Tongue (tissue), 1 donor: ENCODE measurements at regions not wholly inside any gene's neighbourhood (a gene's known extent, or its start where the extent isn't known, plus 50 kb on each side); places are given as distances from the start of the nearest gene placed in this dataset.
A peak's percentile ranks its signal among the peaks of the same experiment; 100 is the strongest.

Experiments used
- DNase-seq: peaks from one replicate; pipeline ENCODE4 v3.0.0-alpha.2; 2015

DNA sequence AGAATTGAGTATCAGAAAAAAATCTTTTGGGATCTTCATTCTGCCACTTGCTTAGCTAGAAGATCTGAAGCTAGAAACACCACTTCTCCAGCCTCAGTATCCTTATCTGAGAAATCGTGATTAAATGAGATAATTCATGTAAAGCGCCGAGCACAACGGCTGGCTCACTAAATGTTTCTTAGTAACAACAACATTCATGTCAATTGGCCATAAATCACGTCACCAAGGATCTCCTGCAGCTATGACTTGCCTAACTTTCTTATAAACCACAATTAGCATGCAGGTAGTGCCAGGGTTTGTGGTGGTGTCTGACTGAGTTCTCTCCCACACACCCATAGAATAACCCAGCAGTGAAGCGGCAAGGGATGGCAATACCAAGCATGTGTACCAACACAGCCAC lies 501.3 kb downstream of the EFNB2 start:
- DNase-seq = no peak

DNA sequence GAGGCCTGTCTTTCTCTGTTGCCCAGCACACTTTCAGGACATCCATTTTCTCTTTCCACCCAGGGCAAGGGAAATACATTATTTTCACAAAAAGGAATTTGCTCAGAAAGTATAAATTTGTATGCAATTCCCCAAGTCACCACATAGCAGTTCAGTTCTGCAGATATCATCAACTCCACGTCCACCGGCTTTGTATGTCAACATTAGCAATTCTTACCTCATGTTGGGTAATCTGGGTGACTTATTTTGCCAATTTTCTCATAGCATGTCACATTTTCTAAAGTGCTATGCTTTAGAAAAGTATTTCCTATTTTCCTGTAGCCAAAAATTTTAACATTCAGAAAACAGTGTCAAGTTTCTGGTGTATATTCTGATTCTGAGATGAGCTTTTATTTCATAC lies 501.8 kb downstream of the EFNB2 start:
- peak; percentile 53 for DNase-seq

GRCh38 chr13:106032441-106032840 lies 503.0 kb downstream of the EFNB2 start:
- no peak for DNase-seq

DNA sequence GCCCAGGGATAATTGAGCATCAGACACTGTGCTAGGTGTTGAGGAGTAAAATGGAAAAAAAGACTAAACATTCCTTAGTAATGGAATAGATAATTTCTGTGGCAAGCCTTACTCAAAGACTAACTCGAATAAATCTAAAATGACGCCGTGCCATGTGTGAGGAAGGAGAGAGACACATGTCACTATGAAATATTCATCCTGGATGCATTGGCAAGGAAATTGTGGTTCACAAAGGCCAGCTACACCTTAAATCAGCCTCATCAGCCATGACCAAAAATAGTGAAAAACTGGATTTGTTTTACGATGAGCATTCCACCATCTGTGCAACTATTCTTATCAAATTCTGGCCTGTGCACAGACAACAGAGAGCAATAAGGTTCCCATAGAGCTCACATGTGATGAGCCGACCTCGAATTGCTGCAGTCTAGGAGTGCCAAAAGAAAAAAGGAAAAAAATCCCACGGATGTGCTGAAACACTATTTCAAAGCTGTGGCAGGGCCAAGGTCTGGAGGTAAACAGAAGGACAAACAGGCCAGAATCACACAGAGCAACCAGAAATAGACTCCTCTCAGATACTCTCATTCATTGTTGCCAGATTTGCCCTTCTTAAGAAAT lies 505.7 kb downstream of the EFNB2 start:
- DNase-seq = no peak

GRCh38 chr13:106028911-106029310 lies 506.6 kb downstream of the EFNB2 start:
- DNase-seq = no peak

- no peak for DNase-seq
Measured at GRCh38 chr13:106011600-106011999, 523.9 kb downstream of the EFNB2 start.

DNA sequence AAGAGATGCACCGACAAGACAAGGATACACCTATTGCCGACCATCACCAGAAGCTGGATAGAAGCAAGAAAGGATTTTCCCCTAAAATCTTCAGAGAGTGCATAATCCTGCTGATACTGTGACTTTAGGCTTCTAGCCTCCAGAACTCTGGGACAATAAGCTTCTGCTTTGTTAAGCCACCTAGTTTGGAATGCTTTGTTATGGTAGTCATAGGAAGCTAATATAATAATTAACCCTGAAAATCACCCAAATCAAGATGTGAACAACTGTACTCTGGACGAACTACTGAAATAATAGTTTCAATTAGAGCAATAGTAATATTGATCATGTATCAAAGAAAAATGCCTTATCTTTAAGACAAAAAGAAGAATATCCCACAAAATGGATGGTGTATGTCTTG lies 524.6 kb downstream of the EFNB2 start:
- DNase-seq = no peak

GRCh38 chr13:106008540-106008939 lies 526.9 kb downstream of the EFNB2 start:
- DNase-seq = no peak

DNA sequence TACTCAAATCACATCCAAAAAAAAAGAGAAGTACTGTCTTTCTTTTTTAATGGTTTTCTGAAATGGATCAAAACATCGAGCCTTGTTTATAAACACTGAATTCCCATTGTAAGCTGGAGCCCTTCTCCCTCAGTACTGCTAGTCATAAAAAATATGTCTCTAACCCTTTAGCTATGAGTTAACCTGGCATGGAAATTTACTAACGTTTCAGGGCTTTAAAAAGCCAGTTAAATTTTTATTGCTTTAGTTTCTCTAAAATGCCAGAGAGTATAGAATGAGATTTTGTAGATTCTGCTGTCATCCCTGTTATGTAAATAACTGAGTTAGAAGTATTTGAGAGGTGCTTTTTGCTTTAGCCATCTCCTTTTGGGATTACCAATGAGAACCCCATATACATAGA lies 528.3 kb downstream of the EFNB2 start:
- DNase-seq = no peak

GRCh38 chr13:106003651-106004050 lies 531.8 kb downstream of the EFNB2 start:
- DNase-seq = peak; percentile 22

DNA sequence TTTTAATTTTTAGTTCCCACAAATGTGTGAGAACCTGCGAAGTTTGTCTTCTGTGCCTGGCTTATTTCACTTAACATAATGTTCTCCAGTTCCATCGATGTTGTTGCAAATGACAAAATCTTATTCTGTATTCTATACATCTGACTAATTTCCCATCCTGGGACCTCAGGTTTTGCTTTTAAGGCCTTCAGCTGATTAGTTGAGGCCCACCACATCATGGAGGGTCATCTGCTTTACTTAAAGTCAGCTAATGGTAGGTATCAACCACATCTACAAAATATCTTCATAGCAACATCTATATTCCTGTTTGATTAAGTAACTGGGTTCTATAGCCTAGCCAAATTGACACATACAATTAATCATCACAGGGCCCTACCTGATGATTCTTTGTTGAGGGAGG lies 534.0 kb downstream of the EFNB2 start:
- DNase-seq = no peak

DNA sequence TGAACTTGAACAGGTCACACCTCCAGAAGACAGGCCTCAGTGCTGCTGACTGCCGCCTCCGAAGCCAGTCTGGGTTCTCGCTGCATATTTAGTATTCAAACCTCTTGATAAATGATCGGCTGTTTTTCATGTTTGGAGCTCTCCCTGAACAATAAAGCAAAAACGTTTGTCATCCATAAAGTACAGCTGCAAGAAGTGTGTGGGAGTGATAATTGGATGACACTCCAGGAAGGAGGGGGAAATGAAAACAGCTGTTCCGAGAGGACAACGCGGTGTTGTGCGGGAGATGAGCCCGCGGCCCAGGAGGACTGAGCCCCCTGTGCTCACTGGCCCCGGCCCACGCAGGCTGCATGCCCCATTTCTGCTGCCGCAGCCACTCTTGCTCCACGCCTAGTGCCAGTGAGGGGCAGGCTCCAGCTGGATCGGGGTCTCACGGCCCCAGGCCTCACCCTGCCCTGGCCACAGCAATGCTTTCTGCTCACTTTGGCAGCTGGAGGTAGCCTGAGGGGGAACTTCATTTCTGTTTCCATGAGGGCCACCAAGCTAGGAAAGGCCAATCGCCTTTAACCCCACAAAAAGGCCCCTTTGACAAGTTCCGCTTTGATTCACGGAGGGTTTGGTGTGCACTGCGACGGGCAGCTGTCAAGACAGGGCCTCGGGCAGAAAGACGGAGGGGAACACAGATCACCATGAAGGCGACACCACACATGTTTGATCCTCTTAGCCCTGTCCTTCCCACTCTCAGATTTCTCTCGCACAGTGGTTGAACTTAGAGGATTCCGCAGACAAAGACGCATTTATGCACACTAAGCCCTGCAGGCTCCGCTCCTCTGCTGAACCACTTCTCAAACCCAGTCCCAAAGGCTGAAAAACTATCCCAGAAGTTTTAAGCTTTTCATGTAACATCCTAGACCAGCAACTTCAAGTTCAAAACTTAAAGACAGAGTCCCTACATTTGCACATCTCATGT lies 537.6 kb downstream of the EFNB2 start:
- DNase-seq = peak; percentile 71

- no peak for DNase-seq
Measured at GRCh38 chr13:105996391-105997025, 539.0 kb downstream of the EFNB2 start.

GRCh38 chr13:105994340-105994739 lies 541.1 kb downstream of the EFNB2 start:
- no peak for DNase-seq

GRCh38 chr13:105991622-105992277 lies 543.7 kb downstream of the EFNB2 start:
- DNase-seq = peak; percentile 58

DNA sequence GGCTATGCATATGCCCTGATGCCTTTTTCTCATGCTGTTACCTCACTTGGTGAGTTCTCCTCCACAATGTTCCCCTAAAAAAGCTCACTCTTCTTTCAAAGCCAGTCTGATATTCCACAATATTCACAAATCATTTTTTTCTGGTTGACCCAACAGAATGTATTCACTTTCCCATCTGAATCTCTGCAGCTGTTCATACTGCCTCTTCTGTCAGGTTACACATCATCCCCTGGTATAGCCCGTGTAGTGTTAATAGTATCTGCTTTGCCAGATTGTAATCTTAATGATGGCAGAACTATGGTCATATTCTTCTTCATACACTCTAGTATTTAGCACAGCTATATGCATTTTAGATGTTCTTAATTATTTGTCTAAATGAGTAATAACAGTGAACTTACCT lies 544.3 kb downstream of the EFNB2 start:
- no peak for DNase-seq

GRCh38 chr13:105990256-105990958 lies 545.1 kb downstream of the EFNB2 start:
- no peak for DNase-seq

- no peak for DNase-seq
Measured at GRCh38 chr13:105984646-105985045, 550.8 kb downstream of the EFNB2 start.

DNA sequence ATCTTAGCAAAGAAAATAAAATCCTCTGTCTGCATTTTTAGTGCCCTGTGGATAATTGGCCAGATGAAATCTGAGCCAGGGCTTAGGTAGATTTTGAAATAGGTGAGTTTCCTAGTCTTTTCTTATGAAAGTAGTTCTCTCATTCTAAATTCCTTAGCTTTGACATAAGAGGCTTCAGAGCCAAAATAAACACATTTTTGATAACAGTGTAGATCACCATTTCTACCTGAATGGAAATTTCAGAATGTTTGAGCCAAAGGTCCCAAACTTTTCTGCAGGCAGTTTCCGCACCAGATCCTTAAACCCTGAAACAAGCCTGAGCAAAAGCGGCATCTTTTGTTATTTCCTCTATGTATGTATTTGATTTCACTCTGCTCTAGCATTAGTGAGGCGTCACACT lies 551.2 kb downstream of the EFNB2 start:
- DNase-seq = no peak

GRCh38 chr13:105982219-105982930 lies 553.1 kb downstream of the EFNB2 start:
- no peak for DNase-seq
